CD14-positive monocyte (primary cell): ENCODE measurements at regions not wholly inside any gene's neighbourhood (a gene's known extent, or its start where the extent isn't known, plus 50 kb on each side); places are given as distances from the start of the nearest gene placed in this dataset.

ENCODE experiments used
- DNase-seq, 3 donors: peaks; one replicate each; pipeline ENCODE4 v3.0.0-alpha.2; 2011 to 2022
- H2AFZ ChIP-seq: 2 replicates; pipeline ENCODE4 v1.6.0; 2012; ENCODE audit warnings: mild to moderate bottlenecking, low read depth, low read length, inconsistent platforms; ENCODE audit not compliant: insufficient read depth, poor library complexity, severe bottlenecking
- H3K27ac ChIP-seq, 2 donors: 1 replicate in 1 of 2; 2 replicates in 1 of 2; pipeline ENCODE4 v1.5.1; 2012 to 2013; ENCODE audit warnings: low read length in 2 of 2, control low read depth in 1 of 2, inconsistent platforms in 1 of 2, low read depth in 1 of 2, mild to moderate bottlenecking in 1 of 2
- H3K27me3 ChIP-seq, 2 donors: one replicate each; pipeline versions ENCODE4 v1.6.0 to v1.6.1; 2011 to 2013; ENCODE audit warnings: low read length in 2 of 2; ENCODE audit not compliant: control insufficient read depth in 2 of 2, insufficient read depth in 2 of 2
- H3K36me3 ChIP-seq, 2 donors: replicated peaks in 1 of 2; 1 replicate in 1 of 2; 2 replicates in 1 of 2; pipeline versions ENCODE4 v1.5.1 to v1.6.1; 2012 to 2013; ENCODE audit warnings: low read length in 2 of 2, control low read depth in 1 of 2, inconsistent platforms in 1 of 2, mild to moderate bottlenecking in 1 of 2; ENCODE audit not compliant: insufficient read depth in 2 of 2, control insufficient read depth in 1 of 2
- H3K4me1 ChIP-seq, 2 donors: 1 replicate in 1 of 2; 2 replicates in 1 of 2; pipeline versions ENCODE4 v1.5.1 to v1.6.1; 2012 to 2013; ENCODE audit warnings: low read length in 2 of 2, control low read depth in 1 of 2, inconsistent platforms in 1 of 2, mild to moderate bottlenecking in 1 of 2, moderate library complexity in 1 of 2; ENCODE audit not compliant: insufficient read depth in 2 of 2, control insufficient read depth in 1 of 2
- H3K4me2 ChIP-seq: replicated peaks from 2 replicates; pipeline ENCODE3; 2012; ENCODE audit warnings: low read length, moderate library complexity, mild to moderate bottlenecking; ENCODE audit not compliant: poor library complexity, severe bottlenecking; ENCODE audit errors: extremely low read depth
- H3K4me3 ChIP-seq, 3 experiments: fragments of 200-600 bp in 1 of 3; sonication (generic) in 1 of 3; replicated peaks in 1 of 3; 1 replicate in 2 of 3; 2 replicates in 1 of 3; pipeline ENCODE4 v1.5.1; 2011 to 2013; ENCODE audit warnings: low read length in 3 of 3, mild to moderate bottlenecking in 3 of 3, control low read depth in 2 of 3, low read depth in 2 of 3, inconsistent platforms in 1 of 3, moderate library complexity in 1 of 3
- H3K79me2 ChIP-seq: 2 replicates; pipeline ENCODE4 v1.6.0; 2012; ENCODE audit warnings: mild to moderate bottlenecking, control low read depth, inconsistent platforms, low read length, moderate library complexity; ENCODE audit not compliant: insufficient read depth
- H3K9ac ChIP-seq: 2 replicates; pipeline ENCODE4 v1.6.0; 2017; ENCODE audit warnings: low read length, mild to moderate bottlenecking; ENCODE audit not compliant: insufficient read depth, poor library complexity, severe bottlenecking
- H3K9me3 ChIP-seq, 2 donors: replicated peaks in 1 of 2; 1 replicate in 1 of 2; 2 replicates in 1 of 2; pipeline versions ENCODE4 v1.5.1 to v1.6.1; 2012 to 2013; ENCODE audit warnings: low read length in 2 of 2, control low read depth in 1 of 2; ENCODE audit not compliant: control insufficient read depth in 1 of 2, insufficient read depth in 1 of 2
- H4K20me1 ChIP-seq: 2 replicates; pipeline ENCODE4 v1.6.0; 2012; ENCODE audit warnings: mild to moderate bottlenecking, low read length, control low read depth, moderate library complexity; ENCODE audit not compliant: insufficient read depth
- H3K27ac Mint-ChIP-seq, 7 donors: one replicate each; pipeline ENCODE4 v1.8.0; 2020; ENCODE audit warnings: mild to moderate bottlenecking in 7 of 7, mixed read lengths in 7 of 7, moderate library complexity in 6 of 7, inconsistent platforms in 2 of 7
- H3K27me3 Mint-ChIP-seq, 3 donors: one replicate each; pipeline ENCODE4 v1.8.0; 2021 to 2022; ENCODE audit warnings: low read depth in 3 of 3, mild to moderate bottlenecking in 3 of 3, mixed read lengths in 3 of 3, moderate library complexity in 3 of 3, inconsistent platforms in 1 of 3
- H3K36me3 Mint-ChIP-seq, 2 donors: one replicate each; pipeline ENCODE4 v1.8.0; 2020; ENCODE audit warnings: mixed read lengths in 2 of 2, inconsistent platforms in 1 of 2, mild to moderate bottlenecking in 1 of 2
- H3K4me1 Mint-ChIP-seq: one replicate; pipeline ENCODE4 v1.8.0; 2020; ENCODE audit warnings: mild to moderate bottlenecking, mixed read lengths
- H3K4me3 Mint-ChIP-seq, 2 donors: one replicate each; pipeline ENCODE4 v1.8.0; 2020; ENCODE audit warnings: mild to moderate bottlenecking in 2 of 2, mixed read lengths in 2 of 2, moderate library complexity in 1 of 2
- H3K9me3 Mint-ChIP-seq, 7 donors: one replicate each; pipeline ENCODE4 v1.8.0; 2020 to 2022; ENCODE audit warnings: mixed read lengths in 7 of 7, mild to moderate bottlenecking in 6 of 7, moderate library complexity in 6 of 7, inconsistent platforms in 2 of 7
- WGBS: methylation state at CpG from one replicate; pipeline ENCODE4 v1.1.5; 2013; ENCODE audit warnings: missing lambda C conversion rate; ENCODE audit not compliant: insufficient coverage; 5-methylcytosine and 5-hydroxymethylcytosine counted together
- intact Hi-C, 2 donors: fragments of 100-400 bp; cut with micrococcal nuclease; formaldehyde crosslinking; loops; one replicate each; pipeline versions ENCODE4 v1.15.0 to v1.15.1; 2023
- TF ChIP-seq, protein P1 (sequence below): fragments of 200-600 bp; IDR thresholded peaks from one replicate; pipeline ENCODE4 v1.8.0; 2022; ENCODE audit warnings: antibody characterized with exemption, mild to moderate bottlenecking

DNA sequence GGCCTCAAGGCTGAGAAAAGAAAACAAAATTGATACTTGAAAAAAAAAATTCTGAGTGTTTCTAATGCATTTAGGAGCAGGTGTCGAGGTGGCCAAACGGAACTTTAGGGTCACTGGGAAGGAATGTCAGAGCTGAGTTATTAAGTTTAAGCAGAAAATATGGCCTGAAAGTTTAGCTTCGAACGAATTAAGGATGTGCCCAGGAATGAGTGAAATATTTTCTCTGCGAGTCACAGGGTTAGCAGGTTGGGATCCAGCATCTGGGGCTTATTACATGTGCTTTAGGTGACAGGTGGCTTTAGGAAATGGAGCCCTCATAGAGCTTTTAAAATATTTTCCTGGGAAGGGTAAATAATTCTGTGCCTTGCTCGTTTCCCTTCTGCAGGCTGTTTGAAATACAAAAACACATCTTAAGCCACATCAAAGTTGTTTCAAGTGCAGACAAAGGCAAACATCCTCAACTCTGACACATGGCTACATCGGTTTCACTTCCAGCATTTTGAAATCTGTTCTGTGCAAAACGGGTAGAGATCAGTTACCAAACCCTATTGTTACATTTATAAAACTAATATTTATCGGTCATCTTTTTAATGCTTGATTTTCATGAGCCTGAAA is 143.1 kb upstream of the ARRDC4 start:
- Mint-ChIP-seq H3K4me1 (no peaks in the 10 kb centered on the region), H3K27me3 (no peaks in the 10 kb centered on the region), H3K9me3 (peaks cover 0 to 7% (median 2%) of the 10 kb centered on the region in 7 donors), H3K36me3 (no peaks in the 10 kb centered on the region), H3K27ac (no peak overlapping the region), H3K4me3 (no peak overlapping the region)
- Histone ChIP-seq H3K9me3 (no peaks in the 10 kb centered on the region), H3K27me3 (no peaks in the 10 kb centered on the region), H3K9ac (no peak overlapping the region), H2AFZ (no peak overlapping the region), H3K4me2 (no peak overlapping the region), H4K20me1 (no peaks in the 10 kb centered on the region), H3K79me2 (no peaks in the 10 kb centered on the region), H3K27ac (no peak overlapping the region), H3K4me3 (no peak overlapping the region), H3K4me1 (no peaks in the 10 kb centered on the region), H3K36me3 (no peaks in the 10 kb centered on the region)
- no peak for DNase-seq
- TF ChIP-seq, protein P1, sequence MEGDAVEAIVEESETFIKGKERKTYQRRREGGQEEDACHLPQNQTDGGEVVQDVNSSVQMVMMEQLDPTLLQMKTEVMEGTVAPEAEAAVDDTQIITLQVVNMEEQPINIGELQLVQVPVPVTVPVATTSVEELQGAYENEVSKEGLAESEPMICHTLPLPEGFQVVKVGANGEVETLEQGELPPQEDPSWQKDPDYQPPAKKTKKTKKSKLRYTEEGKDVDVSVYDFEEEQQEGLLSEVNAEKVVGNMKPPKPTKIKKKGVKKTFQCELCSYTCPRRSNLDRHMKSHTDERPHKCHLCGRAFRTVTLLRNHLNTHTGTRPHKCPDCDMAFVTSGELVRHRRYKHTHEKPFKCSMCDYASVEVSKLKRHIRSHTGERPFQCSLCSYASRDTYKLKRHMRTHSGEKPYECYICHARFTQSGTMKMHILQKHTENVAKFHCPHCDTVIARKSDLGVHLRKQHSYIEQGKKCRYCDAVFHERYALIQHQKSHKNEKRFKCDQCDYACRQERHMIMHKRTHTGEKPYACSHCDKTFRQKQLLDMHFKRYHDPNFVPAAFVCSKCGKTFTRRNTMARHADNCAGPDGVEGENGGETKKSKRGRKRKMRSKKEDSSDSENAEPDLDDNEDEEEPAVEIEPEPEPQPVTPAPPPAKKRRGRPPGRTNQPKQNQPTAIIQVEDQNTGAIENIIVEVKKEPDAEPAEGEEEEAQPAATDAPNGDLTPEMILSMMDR: no peak
- 86% methylated on average over 7 of the region's 9 CpGs for WGBS
- intact Hi-C loops: no loop called here

GRCh38 chr15:97836003-97836402 is 124.5 kb upstream of the ARRDC4 start:
- H3K4me1 Mint-ChIP-seq: no peaks in the 10 kb centered on the region
- Histone ChIP-seq H3K4me1 (no peaks in the 10 kb centered on the region), H4K20me1 (no peaks in the 10 kb centered on the region), H2AFZ (no peak overlapping the region), H3K36me3 (no peaks in the 10 kb centered on the region), H3K27me3 (no peaks in the 10 kb centered on the region), H3K4me3 (no peak overlapping the region), H3K9ac (no peak overlapping the region), H3K27ac (no peak overlapping the region), H3K9me3 (peaks cover 0 to 3% of the 10 kb centered on the region in 2 donors), H3K79me2 (no peaks in the 10 kb centered on the region), H3K4me2 (no peak overlapping the region)
- no peak for DNase-seq
- H3K27me3 Mint-ChIP-seq: peaks cover 0 to 3% (median 0%) of the 10 kb centered on the region in 3 donors
- TF ChIP-seq, protein P1: no peak
- no peak overlapping the region for H3K4me3 Mint-ChIP-seq
- intact Hi-C loops: no loop called here
- no peaks in the 10 kb centered on the region for H3K36me3 Mint-ChIP-seq
- H3K27ac Mint-ChIP-seq: no peak overlapping the region
- 100% methylated on average over 1 of the region's 4 CpGs for WGBS
- H3K9me3 Mint-ChIP-seq: peaks cover 0 to 9% (median 4%) of the 10 kb centered on the region in 7 donors
